Activated naive CD4-positive, alpha-beta T cell treated with anti-CD3 and anti-CD28 coated beads, Interleukin-2, amount 50 U/mL, for 72 hours (primary cell): ENCODE measurements at regions not wholly inside any gene's neighbourhood (a gene's known extent, or its start where the extent isn't known, plus 50 kb on each side); places are given as distances from the start of the nearest gene placed in this dataset.

ENCODE experiments used
- ATAC-seq, 2 donors: fragments of 150-1000 bp; cut with Tn5 transposase; 2 replicates each; pipeline ENCODE4 v1.10.0; 2021; ENCODE audit warnings: mild to moderate bottlenecking in 2 of 2, moderate library complexity in 2 of 2
- DNase-seq, 2 donors: peaks; one replicate each; pipeline ENCODE4 v3.0.0; 2021 to 2022; ENCODE audit warnings: low spot score in 2 of 2
- H3K27ac Mint-ChIP-seq, 2 donors: one replicate each; pipeline ENCODE4 v1.8.0; 2022; ENCODE audit warnings: mild to moderate bottlenecking in 2 of 2, mixed read lengths in 2 of 2
- H3K36me3 Mint-ChIP-seq, 2 donors: one replicate each; pipeline ENCODE4 v1.8.0; 2022; ENCODE audit warnings: mixed read lengths in 2 of 2
- H3K9me3 Mint-ChIP-seq, 2 donors: one replicate each; pipeline ENCODE4 v1.8.0; 2022; ENCODE audit warnings: mixed read lengths in 2 of 2

- ATAC-seq (no peak), DNase-seq (no peak)
- Mint-ChIP-seq H3K36me3 (no peaks in the 10 kb centered on the region), H3K27ac (no peak overlapping the region), H3K9me3 (peaks cover 8 to 10% of the 10 kb centered on the region in 2 donors)
Measured at GRCh38 chr10:52877451-52877850, 104.9 kb upstream of the MBL2 start.

DNA sequence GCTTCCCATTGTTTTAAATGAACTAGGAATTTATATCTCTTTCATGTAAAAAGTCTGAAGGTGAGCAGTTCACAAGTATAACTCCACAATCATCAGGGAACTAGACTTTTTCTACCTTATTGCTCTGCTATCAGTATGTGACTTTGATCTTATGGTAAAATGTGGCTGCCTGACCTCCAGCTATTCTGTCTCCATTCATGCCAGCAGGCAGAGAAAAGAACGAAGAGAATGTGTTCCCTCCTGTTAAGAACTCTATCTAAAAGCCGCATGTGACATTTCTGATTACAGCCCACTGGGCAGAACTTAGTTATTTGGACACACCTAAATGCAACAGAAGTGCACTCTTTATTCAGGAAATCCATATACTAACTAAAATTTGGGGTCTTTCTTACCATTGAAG, 102.8 kb upstream of the MBL2 start:
- no peak for ATAC-seq

GRCh38 chr10:52874581-52874980, 102.0 kb upstream of the MBL2 start:
- H3K36me3 Mint-ChIP-seq, result no peaks in the 10 kb centered on the region
- H3K9me3 Mint-ChIP-seq, result peaks cover 8 to 10% of the 10 kb centered on the region in 2 donors
- no peak overlapping the region for H3K27ac Mint-ChIP-seq
- DNase-seq (no peak), ATAC-seq (no peak)

More for the DNA sequence above, 102.8 kb upstream of the MBL2 start:
- Mint-ChIP-seq H3K36me3 (no peaks in the 10 kb centered on the region), H3K27ac (no peak overlapping the region), H3K9me3 (peaks cover 8 to 10% of the 10 kb centered on the region in 2 donors)
- no peak for DNase-seq

DNA sequence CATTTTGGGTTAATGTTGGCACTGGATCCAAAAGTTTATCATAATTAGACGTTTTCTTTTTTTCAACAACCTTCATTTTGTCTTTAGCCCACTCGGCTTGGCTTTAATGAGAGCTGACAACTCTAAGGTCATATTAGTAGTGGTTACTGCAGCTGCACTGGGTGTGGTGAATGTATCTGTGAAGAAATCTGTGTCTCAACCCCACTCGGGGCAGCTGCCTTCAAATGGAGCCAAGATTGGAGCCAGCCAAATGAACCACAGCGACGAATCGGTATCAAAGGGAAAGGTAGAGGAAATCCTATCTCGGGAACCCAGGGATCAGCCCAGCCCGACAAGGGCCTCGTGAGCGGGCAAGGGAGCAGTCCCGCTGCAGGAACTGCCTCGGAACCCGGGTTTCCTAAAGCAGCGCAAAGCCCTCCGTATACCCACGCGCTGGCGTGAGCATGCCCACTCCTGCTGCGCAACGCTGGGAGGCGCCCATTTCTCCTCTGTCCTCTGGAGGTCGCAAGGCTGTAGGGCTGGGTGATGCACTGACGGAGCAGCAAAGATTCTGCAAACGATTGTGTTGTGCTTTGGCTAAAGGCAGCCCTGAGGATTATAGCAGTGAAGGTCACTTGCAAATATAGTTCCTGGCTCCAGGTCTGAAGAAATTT, 98.7 kb upstream of the MBL2 start:
- no peak for ATAC-seq

GRCh38 chr10:52870562-52870961, 98.0 kb upstream of the MBL2 start:
- ATAC-seq (no peak), DNase-seq (no peak)
- no peak overlapping the region for H3K27ac Mint-ChIP-seq
- no peaks in the 10 kb centered on the region for H3K36me3 Mint-ChIP-seq
- peaks cover 20 to 23% of the 10 kb centered on the region in 2 donors for H3K9me3 Mint-ChIP-seq

More for the DNA sequence above, 98.7 kb upstream of the MBL2 start:
- Mint-ChIP-seq H3K36me3 (no peaks in the 10 kb centered on the region), H3K27ac (no peak overlapping the region), H3K9me3 (peaks cover 20 to 23% of the 10 kb centered on the region in 2 donors)
- DNase-seq, result no peak

DNA sequence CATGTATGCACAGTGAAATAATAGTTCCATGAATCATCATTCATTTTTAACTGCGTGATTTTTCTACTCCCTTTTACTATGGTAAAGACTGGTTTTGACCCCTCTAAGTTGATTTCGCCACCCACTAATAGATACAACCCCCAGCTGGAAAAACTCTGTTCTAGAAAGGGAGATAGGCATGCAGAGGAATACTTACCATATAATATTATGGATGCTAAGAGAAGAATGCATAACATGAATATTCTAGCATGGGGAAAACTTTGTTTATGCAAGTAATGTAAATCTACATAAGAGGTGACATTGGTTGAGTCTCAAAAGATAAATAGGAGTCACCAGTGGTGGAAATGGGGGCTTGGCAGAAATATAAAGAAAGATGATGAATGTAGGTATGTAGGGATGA, 97.3 kb upstream of the MBL2 start:
- DNase-seq (no peak), ATAC-seq (no peak)
- H3K36me3 Mint-ChIP-seq, result no peaks in the 10 kb centered on the region
- peaks cover 20 to 23% of the 10 kb centered on the region in 2 donors for H3K9me3 Mint-ChIP-seq
- no peak overlapping the region for H3K27ac Mint-ChIP-seq

DNA sequence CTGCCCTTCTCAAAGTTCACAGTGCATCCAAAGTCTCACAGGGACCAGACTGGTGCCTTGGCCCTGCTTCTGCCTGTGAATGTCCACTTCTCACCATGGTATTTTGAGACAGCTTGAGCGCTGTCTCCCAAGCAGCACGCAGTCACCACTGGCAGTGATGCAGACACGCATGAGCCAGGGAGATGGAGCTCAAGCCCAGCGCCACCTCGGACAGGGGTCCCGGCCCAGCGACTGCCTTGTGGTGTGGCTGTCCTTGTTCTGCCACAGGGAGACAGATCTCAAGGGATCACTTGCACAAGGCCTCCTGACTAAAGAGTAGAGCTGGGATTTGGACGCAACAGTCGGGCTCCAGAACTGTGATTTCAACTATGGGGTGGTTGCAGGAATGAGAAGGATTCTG, 92.6 kb upstream of the MBL2 start:
- DNase-seq (no peak), ATAC-seq (no peak)
- Mint-ChIP-seq H3K27ac (no peak overlapping the region), H3K9me3 (peaks cover 14 to 22% of the 10 kb centered on the region in 2 donors), H3K36me3 (no peaks in the 10 kb centered on the region)

DNA sequence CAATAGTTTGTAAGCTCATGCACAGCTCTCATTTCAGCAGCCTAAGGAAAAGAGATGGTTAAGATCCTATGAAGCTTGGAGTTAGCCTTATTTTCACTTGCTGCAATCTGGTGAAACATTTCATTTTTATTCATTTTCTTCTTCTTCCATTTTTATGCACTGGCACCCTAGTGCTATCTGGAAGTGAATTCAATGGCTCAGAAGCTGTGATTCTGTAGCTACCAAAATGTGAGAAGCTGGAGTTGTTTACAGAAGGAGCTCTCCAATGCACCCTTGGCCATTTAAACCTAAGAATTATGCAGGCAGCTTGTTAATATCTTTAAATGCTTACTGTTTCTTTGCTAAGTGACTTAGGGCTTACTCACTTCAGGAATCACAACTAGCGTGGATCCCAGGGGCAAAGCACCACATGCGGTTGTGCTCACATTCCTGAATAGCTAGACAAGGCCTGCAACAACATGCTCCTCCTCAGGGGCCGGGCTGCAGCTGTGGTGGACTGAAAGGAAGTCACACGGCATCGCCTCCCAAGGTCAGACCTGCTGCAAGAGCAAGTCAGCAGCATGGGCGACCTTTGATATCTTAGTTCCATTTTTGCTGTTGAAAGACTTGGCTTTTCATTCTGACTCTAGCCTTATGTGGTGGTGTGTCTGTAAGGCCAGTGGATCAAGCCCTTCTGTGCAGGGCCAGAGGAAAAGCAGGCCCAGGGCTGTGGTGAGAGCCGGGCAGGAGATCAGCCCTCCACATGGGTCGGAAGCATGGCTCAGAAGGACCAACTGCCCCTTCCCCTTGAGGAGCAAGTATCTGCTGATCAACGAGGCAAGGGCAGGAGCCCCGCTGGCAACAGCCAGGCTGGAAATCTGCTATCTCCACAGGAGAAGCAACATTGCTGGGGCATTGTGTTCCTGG, 91.9 kb upstream of the MBL2 start:
- no peak for DNase-seq
- ATAC-seq, result no peak
- H3K27ac Mint-ChIP-seq, result no peak overlapping the region
- peaks cover 14 to 25% of the 10 kb centered on the region in 2 donors for H3K9me3 Mint-ChIP-seq
- no peaks in the 10 kb centered on the region for H3K36me3 Mint-ChIP-seq

DNA sequence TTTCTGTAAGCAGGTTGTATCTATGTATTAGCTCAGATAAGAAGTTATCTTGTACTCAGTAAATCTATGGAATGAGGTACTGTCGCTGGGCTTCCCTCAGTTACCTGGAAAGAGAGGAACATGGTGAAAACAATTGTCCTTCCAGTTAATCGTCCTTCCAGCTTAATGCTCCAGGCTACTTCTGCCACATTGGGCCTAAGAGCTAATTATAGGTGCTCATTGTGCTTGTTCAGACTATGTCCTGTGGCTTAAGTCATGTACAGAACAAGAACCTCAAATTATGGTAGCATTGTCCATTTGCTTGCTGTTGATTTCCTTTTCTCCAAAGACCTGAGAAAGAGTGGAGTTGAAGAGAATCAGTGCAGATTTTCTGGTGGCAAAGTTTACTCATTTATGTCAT, 86.1 kb upstream of the MBL2 start:
- DNase-seq (no peak), ATAC-seq (no peak)
- Mint-ChIP-seq H3K36me3 (no peaks in the 10 kb centered on the region), H3K9me3 (peaks cover 5 to 12% of the 10 kb centered on the region in 2 donors), H3K27ac (no peak overlapping the region)

DNA sequence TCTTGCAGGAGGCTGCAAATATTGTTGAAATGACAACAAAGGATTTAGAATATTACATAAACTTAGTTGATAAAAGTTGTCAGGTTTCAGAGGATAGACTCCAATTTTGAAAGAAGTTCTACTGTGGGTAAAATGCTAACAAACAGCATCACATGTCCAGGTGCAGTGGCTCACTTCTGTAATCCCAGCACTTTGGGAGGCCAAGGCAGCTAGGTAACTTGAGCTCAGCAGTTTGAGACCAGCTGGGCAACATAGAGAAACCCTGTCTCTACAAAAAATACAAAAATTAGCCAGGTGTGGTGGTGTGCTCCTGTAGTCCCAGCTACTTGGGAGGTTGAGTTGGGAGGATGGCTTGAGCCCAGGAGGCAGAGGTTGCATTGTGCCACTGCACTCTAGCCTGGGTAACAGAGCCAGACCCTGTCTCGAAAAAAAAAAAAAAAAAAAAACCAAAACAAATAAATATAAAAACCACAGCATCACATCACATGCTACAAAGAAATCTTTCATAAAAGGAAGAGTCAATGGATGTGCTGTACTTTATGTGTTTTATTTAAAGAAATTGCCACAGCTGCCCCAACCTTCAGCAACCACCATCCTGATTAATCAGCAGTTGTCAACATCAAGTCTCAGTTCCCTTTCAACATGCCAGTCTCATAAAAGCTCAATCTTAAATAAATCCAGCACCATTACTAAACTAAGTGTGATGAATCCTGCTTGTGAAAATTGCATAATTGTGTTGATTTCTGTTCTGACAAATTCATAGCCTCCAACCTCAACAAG, 83.2 kb upstream of the MBL2 start:
- Mint-ChIP-seq H3K27ac (no peak overlapping the region), H3K9me3 (peaks cover 0 to 7% of the 10 kb centered on the region in 2 donors), H3K36me3 (no peaks in the 10 kb centered on the region)
- no peak for ATAC-seq
- DNase-seq, result no peak

DNA sequence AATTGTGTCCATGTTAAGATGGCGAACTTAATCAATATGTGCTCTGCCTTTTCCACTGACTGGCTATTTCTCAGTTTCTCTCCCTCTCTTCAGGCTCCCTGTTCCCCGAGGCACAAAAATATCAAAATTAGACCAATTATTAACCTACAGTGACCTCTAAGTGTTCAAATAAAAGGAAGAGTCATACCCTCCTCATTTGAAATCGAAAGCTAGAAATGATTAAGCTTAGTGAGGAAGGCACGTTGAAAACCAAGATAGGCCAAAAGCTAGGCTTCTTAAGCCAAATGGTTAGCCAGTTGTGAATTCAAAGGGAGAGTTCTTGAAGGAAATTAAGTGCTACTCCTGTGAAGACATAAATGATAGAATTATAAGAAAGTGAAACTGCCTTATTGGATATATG, 81.1 kb upstream of the MBL2 start:
- Mint-ChIP-seq H3K36me3 (no peaks in the 10 kb centered on the region), H3K9me3 (peaks cover 8 to 12% of the 10 kb centered on the region in 2 donors), H3K27ac (no peak overlapping the region)
- DNase-seq (no peak), ATAC-seq (no peak)

GRCh38 chr10:52836816-52837215, 64.2 kb upstream of the MBL2 start:
- Mint-ChIP-seq H3K9me3 (peaks cover 14 to 20% of the 10 kb centered on the region in 2 donors), H3K27ac (no peak overlapping the region), H3K36me3 (no peaks in the 10 kb centered on the region)
- DNase-seq (no peak), ATAC-seq (no peak)
